ENCODE measurements at regions not wholly inside any gene's neighbourhood (a gene's known extent, or its start where the extent isn't known, plus 50 kb on each side); places are given as distances from the start of the nearest gene placed in this dataset.

GRCh38 chr11:109926941-109927340, 166.3 kb upstream of the ZC3H12C start:
- TF ChIP-seq EP300 (IDR thresholded peaks at IDR 0.05) (no peak), POLR2A (IDR thresholded peaks at IDR 0.05) (no peak), CTCF (IDR thresholded peaks at IDR 0.05) (no peak)
- no peak overlapping the region for H3K27ac ChIP-seq
- peaks cover 0 to 2% of the 10 kb centered on the region in 2 donors for H3K9me3 ChIP-seq
- no peak overlapping the region for H3K4me3 ChIP-seq
- intact Hi-C loops (cut with DNase I) = no loop called here
- H3K27me3 ChIP-seq = no peaks in the 10 kb centered on the region
- WGBS, 3 donors = 45 to 55% (median 52%) methylated on average over 3 of the region's 3 CpGs
- no peaks in the 10 kb centered on the region for H3K4me1 ChIP-seq (ENCODE audit: insufficient read depth)
- no peak for DNase-seq
- no peaks in the 10 kb centered on the region for H3K36me3 ChIP-seq

GRCh38 chr11:109929308-109929707, 163.9 kb upstream of the ZC3H12C start:
- no peak for DNase-seq
- WGBS, 3 donors = 90 to 97% (median 94%) methylated on average over 3 of the region's 3 CpGs

GRCh38 chr11:109933126-109933525, 160.1 kb upstream of the ZC3H12C start:
- TF ChIP-seq POLR2A (IDR thresholded peaks at IDR 0.05) (no peak), CTCF (IDR thresholded peaks at IDR 0.05) (no peak), EP300 (IDR thresholded peaks at IDR 0.05) (no peak)
- H3K9me3 ChIP-seq = no peaks in the 10 kb centered on the region
- WGBS, 3 donors = 73 to 79% (median 76%) methylated on average over 4 of the region's 4 CpGs
- H3K36me3 ChIP-seq = no peaks in the 10 kb centered on the region
- H3K27me3 ChIP-seq = no peaks in the 10 kb centered on the region
- no peak overlapping the region for H3K27ac ChIP-seq
- H3K4me3 ChIP-seq = no peak overlapping the region
- H3K4me1 ChIP-seq (ENCODE audit: insufficient read depth) = no peaks in the 10 kb centered on the region
- no peak for DNase-seq
- intact Hi-C loops (cut with DNase I) = no loop called here

More at GRCh38 chr11:109929308-109929707, 163.9 kb upstream of the ZC3H12C start:
- no peak overlapping the region for H3K27ac ChIP-seq
- H3K4me1 ChIP-seq (ENCODE audit: insufficient read depth) = no peaks in the 10 kb centered on the region
- no peaks in the 10 kb centered on the region for H3K36me3 ChIP-seq
- no peaks in the 10 kb centered on the region for H3K27me3 ChIP-seq
- H3K4me3 ChIP-seq = no peak overlapping the region
- TF ChIP-seq CTCF (IDR thresholded peaks at IDR 0.05) (no peak), POLR2A (IDR thresholded peaks at IDR 0.05) (no peak), EP300 (IDR thresholded peaks at IDR 0.05) (no peak)
- H3K9me3 ChIP-seq = peaks cover 0 to under 1% of the 10 kb centered on the region in 2 donors
- intact Hi-C loops (cut with DNase I) = no loop called here

GRCh38 chr11:109934151-109934550, 159.0 kb upstream of the ZC3H12C start:
- no peaks in the 10 kb centered on the region for H3K36me3 ChIP-seq
- WGBS, 3 donors = 79 to 96% (median 84%) methylated on average over 2 of the region's 2 CpGs

More at GRCh38 chr11:109934151-109934550, 159.0 kb upstream of the ZC3H12C start:
- no peak for DNase-seq
- intact Hi-C loops (cut with DNase I) = no loop called here
- TF ChIP-seq POLR2A (IDR thresholded peaks at IDR 0.05) (no peak), EP300 (IDR thresholded peaks at IDR 0.05) (no peak), CTCF (IDR thresholded peaks at IDR 0.05) (no peak)
- Histone ChIP-seq H3K4me3 (no peak overlapping the region), H3K27me3 (no peaks in the 10 kb centered on the region), H3K9me3 (no peaks in the 10 kb centered on the region), H3K4me1 (ENCODE audit: insufficient read depth) (no peaks in the 10 kb centered on the region), H3K27ac (no peak overlapping the region)

All from ovary (tissue), 7 donors.